RWPE2 (cell line): ENCODE measurements at regions not wholly inside any gene's neighbourhood (a gene's known extent, or its start where the extent isn't known, plus 50 kb on each side); places are given as distances from the start of the nearest gene placed in this dataset.

Experiments used
- ATAC-seq: fragments of 200-7000 bp; cut with Tn5 transposase; 3 replicates; pipeline ENCODE4 v1.9.1; 2021; ENCODE audit warnings: low read depth
- DNase-seq: peaks from one replicate; pipeline ENCODE4 v3.0.0-alpha.2; 2020; ENCODE audit warnings: low spot score
- H3K27ac ChIP-seq: fragments of 450-650 bp; 2 replicates; pipeline ENCODE4 v1.5.1; 2017; ENCODE audit warnings: mild to moderate bottlenecking; ENCODE audit not compliant: poor library complexity, severe bottlenecking
- H3K27me3 ChIP-seq: fragments of 250-450 bp; sonication (Bioruptor Pico); 2 replicates; pipeline ENCODE4 v1.5.1; 2021; ENCODE audit warnings: mild to moderate bottlenecking, moderate library complexity; ENCODE audit not compliant: insufficient read depth, poor library complexity, severe bottlenecking
- H3K36me3 ChIP-seq: fragments of 250-450 bp; sonication (Bioruptor Pico); 2 replicates; pipeline ENCODE4 v1.5.1; 2020; ENCODE audit warnings: low read depth, mild to moderate bottlenecking, moderate library complexity
- H3K4me1 ChIP-seq: fragments of 250-450 bp; sonication (Bioruptor Pico); 2 replicates; pipeline ENCODE4 v1.5.1; 2021; ENCODE audit warnings: mild to moderate bottlenecking, moderate library complexity; ENCODE audit not compliant: insufficient read depth, poor library complexity, severe bottlenecking
- H3K4me3 ChIP-seq: fragments of 250-450 bp; sonication (Bioruptor Pico); 2 replicates; pipeline ENCODE4 v1.5.1; 2021; ENCODE audit warnings: mild to moderate bottlenecking, moderate library complexity; ENCODE audit not compliant: severe bottlenecking
- H3K9me3 ChIP-seq: fragments of 250-450 bp; sonication (Bioruptor Pico); 2 replicates; pipeline ENCODE4 v1.5.1; 2021; ENCODE audit warnings: mild to moderate bottlenecking, moderate library complexity; ENCODE audit not compliant: severe bottlenecking
- TF ChIP-seq, protein P1 (sequence below): fragments of 450-650 bp; IDR thresholded peaks from one replicate; pipeline ENCODE4 v1.5.1; 2017; ENCODE audit warnings: mild to moderate bottlenecking, moderate library complexity; ENCODE audit not compliant: poor library complexity, severe bottlenecking

DNA sequence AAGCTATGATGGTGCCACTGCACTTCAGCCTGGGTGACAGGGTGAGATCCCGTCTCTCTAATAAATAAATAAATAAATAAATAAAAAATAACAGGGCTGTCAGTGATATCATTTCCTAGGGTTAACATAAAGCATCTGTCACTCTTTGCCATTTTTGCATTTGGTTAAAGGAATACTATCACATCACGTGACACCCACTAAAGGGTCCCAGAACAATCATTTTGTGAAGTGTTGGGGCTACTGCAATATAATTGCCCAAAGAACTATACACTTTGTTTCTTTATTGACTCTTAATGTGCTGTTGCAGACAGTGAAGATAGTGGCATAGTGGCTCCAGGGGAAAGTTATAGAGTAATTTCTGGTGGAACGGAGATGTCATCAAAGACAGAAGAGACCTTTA is 176.5 kb upstream of the MMS22L start:
- TF ChIP-seq, protein P1, sequence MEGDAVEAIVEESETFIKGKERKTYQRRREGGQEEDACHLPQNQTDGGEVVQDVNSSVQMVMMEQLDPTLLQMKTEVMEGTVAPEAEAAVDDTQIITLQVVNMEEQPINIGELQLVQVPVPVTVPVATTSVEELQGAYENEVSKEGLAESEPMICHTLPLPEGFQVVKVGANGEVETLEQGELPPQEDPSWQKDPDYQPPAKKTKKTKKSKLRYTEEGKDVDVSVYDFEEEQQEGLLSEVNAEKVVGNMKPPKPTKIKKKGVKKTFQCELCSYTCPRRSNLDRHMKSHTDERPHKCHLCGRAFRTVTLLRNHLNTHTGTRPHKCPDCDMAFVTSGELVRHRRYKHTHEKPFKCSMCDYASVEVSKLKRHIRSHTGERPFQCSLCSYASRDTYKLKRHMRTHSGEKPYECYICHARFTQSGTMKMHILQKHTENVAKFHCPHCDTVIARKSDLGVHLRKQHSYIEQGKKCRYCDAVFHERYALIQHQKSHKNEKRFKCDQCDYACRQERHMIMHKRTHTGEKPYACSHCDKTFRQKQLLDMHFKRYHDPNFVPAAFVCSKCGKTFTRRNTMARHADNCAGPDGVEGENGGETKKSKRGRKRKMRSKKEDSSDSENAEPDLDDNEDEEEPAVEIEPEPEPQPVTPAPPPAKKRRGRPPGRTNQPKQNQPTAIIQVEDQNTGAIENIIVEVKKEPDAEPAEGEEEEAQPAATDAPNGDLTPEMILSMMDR: no peak
- H3K27ac ChIP-seq: no peak overlapping the region
- H3K9me3 ChIP-seq: no peaks in the 10 kb centered on the region

DNA sequence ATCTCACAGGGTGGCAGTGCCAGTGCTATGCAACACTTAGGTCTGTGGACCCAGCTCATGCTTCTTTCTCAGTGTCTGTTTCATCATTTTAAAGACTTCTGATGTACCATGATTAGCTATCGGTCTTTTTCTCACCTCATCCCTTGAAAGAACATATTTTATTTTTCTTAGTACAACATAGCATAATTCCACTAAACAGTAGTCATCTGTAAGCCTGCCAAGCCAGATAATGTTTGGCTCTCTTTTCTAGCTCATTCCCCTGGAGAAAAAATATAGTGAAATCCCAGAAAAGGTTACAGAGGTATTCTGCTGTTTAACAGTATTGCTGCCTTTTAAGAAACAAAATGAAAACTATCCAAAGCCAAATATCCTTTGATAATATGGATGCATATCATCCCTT is 177.0 kb upstream of the MMS22L start:
- no peak overlapping the region for H3K4me3 ChIP-seq
- TF ChIP-seq, protein P1: no peak
- no peaks in the 10 kb centered on the region for H3K27me3 ChIP-seq
- ATAC-seq (no peak), DNase-seq (no peak)
- no peaks in the 10 kb centered on the region for H3K4me1 ChIP-seq
- no peaks in the 10 kb centered on the region for H3K36me3 ChIP-seq
- no peak overlapping the region for H3K27ac ChIP-seq
- H3K9me3 ChIP-seq: no peaks in the 10 kb centered on the region

More for the DNA sequence above, 176.5 kb upstream of the MMS22L start:
- no peak for DNase-seq
- H3K4me3 ChIP-seq: no peak overlapping the region
- H3K4me1 ChIP-seq: no peaks in the 10 kb centered on the region
- no peaks in the 10 kb centered on the region for H3K27me3 ChIP-seq
- no peaks in the 10 kb centered on the region for H3K36me3 ChIP-seq
- ATAC-seq: no peak

DNA sequence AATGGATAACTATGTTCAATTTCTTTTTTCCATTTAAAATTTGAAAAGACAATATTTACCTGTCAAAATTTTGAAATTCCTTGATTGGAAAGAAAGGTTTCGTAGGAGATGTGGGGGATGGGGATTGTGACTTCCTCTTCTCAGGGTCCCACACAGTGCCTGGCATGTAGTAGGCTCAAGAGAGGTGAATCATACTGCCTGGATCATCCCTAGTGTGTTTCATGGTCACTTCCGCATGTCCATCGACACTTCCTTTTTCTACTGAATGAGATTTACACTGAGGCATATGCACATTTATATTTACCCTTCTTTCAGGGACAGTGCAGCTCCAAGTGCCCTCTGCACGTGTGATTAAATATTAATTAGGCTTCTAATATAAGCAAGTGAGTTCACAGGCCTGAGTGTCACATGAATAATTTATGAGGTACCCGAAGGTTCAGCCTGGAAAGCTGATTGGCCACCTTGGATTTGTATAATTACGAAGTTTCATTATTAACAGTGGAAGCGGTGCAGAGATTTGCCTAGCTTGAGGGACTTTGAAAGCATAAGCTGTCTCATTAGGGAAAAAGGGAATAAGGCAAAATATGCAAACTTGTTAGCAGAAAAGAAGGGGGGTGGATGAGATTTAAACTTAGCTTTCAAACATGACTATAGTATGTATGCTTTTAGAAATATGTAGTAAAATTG is 177.5 kb upstream of the MMS22L start:
- Histone ChIP-seq H3K4me1 (no peaks in the 10 kb centered on the region), H3K36me3 (no peaks in the 10 kb centered on the region), H3K27ac (no peak overlapping the region), H3K4me3 (no peak overlapping the region), H3K9me3 (no peaks in the 10 kb centered on the region), H3K27me3 (no peaks in the 10 kb centered on the region)
- TF ChIP-seq, protein P1: no peak
- no peak for ATAC-seq
- no peak for DNase-seq

DNA sequence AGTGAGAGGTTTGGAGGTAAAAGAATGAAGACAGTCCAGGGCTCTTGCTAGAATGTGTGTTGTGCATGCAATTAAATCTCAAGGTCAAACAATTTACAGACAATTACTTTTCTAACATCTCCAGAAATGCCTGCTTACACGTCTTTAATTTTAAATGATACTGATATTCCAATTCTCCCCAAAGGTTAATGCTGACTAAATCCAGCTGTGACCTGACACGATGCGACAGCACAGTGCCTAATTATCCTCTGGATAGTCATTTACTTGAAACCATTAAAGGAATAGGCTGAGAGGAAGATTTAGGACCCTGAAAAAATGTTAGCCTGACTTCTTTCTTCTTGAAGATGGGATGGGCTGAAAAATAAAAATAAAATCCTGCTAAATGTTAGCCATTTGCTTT is 178.2 kb upstream of the MMS22L start:
- no peak for ATAC-seq
- Histone ChIP-seq H3K9me3 (no peaks in the 10 kb centered on the region), H3K27me3 (no peaks in the 10 kb centered on the region), H3K27ac (no peak overlapping the region), H3K4me3 (no peak overlapping the region), H3K4me1 (no peaks in the 10 kb centered on the region), H3K36me3 (no peaks in the 10 kb centered on the region)
- no peak for DNase-seq
- TF ChIP-seq, protein P1: no peak

- Histone ChIP-seq H3K4me3 (no peak overlapping the region), H3K36me3 (no peaks in the 10 kb centered on the region), H3K4me1 (no peaks in the 10 kb centered on the region), H3K27ac (no peak overlapping the region), H3K27me3 (no peaks in the 10 kb centered on the region), H3K9me3 (no peaks in the 10 kb centered on the region)
- DNase-seq (no peak), ATAC-seq (no peak)
- TF ChIP-seq, protein P1: no peak
These were observed 179.0 kb upstream of the MMS22L start for GRCh38 chr6:97462031-97462430.
